Fibroblast of skin of left biceps (primary cell): ENCODE measurements at regions not wholly inside any gene's neighbourhood (a gene's known extent, or its start where the extent isn't known, plus 50 kb on each side); places are given as distances from the start of the nearest gene placed in this dataset.
"Not testable (repeated sequence)": the region's sequence is repeated elsewhere in the genome, so short reads cannot be mapped to it uniquely, and the experiment has no call there.

Source experiments
- DNase-seq, 2 experiments: peaks; one replicate each; pipeline ENCODE4 v3.0.0-alpha.2; 2013; ENCODE audit warnings: low read depth in 2 of 2

DNA sequence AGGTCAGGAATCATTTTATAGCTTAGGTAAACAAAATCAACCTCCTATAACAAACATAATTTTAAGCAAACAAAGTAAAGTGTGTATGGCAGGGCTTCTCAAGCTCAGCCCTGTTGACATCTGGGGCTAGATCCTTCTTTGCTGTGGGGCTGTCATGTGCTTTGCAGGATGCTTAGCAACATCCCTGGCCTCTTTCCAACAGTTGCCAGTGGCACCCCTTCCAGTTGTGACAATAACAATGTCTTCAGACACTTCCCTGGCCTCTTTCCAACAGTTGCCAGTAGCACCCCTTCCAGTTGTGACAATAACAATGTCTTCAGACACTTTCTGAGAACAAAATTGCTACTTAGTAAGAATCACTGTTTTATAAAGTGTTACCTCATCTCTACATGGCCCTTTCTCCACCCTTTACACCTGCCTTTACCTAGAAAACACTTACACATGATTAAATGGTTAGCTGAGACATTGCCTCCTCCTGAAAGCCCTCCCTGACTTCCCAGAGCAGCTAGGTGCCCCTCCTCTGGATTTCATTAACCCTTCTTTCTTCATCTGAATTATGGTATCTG lies 194.0 kb upstream of the LMCD1 start:
- no peak for DNase-seq

DNA sequence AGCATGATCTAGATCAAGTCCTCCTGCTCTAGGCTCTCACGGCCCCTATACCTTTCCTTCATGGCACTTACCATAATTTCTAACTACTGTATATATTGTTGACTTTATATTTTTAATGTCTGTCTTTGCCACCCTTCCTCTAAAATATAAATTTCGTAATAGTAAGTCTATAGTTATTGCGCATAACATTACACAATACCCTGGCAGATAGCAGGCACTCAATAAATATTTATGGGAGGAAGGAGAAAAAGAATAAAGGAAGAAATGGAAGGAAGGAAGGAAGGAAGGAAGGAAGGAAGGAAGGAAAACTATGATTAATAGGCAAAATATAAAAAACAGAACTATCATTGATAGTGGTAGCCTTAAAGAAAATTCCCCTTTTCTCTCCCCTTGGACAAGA lies 190.3 kb upstream of the LMCD1 start:
- DNase-seq: no peak

DNA sequence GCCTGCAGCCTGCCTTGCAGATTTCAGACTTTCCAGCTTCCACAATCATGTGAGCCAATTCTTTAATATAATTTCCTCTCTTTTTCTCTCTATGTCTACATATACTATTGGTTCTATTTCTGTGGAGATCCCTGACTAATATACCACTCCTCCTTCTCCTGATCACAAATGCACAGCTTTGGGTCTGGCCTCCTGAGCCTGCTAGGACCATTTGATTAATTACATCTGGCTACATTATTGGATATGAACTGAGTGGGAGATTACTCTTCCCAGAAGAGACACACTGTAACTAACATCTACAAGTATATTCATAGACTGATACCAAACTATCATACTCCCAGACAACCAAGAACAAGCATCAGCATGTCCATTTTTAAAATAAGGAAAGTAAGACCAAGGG lies 188.9 kb upstream of the LMCD1 start:
- DNase-seq: no peak

DNA sequence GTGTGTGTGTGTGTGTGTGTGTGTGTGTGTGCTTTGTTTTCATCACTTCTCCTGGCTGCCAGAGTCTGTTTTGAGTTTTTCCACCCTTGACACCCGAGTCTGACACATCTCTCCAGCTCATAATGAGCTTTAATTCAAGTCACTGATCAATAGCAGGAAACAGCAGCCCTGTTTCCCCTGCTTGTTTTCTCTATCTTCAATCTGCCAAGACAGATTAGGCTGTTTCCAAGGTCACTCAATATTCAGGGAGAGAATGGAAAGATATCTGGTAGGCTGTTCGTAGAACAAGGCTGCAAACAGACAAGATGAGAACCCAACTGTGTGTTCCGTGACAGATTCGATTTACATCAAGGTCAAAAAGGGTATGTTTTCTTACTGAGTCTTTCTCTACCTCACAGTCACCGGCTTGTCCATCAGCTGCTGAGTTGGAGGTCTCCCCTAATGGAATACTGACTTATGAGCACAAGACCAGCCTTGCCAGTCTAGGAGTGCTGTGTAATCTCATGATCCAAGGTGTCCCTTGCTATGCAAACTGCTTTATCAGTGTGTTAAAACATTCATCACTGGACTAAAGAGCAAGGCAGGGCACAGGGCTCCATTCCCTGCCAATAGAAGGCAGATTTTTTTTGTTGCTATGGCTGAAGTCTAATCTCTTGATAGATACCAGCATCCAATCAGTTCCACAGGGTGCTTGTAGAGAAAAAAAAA lies 187.9 kb upstream of the LMCD1 start:
- no peak for DNase-seq

DNA sequence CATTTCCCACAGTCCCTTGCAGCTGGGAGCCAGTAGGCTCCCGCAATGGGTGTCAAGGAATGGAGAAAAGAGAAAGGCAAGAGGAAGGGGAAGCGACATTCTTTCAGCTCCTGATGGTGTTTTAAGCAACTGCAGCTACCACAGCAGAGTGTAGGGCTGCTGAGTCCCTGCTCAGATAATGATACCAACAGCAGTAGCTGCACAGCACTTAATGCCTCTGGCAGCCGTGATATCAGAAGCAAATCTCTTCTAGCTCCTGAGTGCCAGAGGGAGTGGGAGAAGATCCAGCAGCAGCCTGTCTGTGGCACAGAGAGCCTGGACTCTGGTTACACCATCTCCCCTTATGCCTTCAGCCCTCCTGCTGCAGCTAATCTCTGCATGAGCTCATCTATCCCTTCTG lies 186.1 kb upstream of the LMCD1 start:
- not testable (repeated sequence) for DNase-seq

DNA sequence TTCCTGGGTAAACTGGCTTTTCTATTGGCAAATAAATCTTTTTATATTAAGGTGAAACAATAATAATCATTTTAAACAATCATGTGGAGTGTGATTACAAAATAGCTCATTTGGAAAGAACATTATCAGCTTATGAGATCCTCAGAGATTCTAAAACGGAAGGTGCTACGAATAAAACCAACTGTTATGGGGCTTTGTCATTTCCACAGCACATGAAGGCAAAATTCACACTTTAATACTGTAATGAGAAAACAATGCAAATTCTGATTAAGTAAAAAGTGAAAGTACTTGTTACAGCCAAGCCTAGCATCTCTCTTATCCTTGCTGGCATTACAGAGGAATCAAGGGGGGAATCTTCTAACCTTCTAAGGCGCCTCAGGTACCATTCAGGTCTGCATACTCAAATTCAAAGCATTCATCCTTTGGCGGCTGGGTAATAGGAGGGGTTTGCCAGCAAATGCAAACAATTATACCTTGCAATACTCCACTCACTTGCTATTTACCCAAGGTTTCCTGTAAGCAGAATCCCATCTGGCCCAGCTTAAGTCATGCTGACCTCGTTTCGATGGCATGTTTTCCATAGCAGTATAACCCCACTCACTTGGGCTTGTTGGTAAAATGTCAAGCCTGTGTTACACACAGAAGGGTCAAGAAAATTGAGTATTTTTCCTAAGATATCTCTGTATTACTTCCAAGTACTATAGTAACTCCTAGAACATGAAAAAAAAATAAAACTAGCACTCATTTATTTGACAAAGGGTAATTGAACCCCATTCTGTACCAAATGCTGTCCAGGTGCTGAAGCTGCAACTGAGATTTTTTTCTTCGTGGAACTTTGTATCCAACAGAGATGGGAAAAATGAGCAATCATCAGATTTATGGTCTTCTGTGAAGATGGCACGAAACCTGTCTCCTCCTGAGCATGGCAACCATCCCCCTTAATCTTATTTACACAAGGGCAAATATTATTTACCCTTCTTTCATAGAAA lies 183.7 kb upstream of the LMCD1 start:
- DNase-seq: no peak

DNA sequence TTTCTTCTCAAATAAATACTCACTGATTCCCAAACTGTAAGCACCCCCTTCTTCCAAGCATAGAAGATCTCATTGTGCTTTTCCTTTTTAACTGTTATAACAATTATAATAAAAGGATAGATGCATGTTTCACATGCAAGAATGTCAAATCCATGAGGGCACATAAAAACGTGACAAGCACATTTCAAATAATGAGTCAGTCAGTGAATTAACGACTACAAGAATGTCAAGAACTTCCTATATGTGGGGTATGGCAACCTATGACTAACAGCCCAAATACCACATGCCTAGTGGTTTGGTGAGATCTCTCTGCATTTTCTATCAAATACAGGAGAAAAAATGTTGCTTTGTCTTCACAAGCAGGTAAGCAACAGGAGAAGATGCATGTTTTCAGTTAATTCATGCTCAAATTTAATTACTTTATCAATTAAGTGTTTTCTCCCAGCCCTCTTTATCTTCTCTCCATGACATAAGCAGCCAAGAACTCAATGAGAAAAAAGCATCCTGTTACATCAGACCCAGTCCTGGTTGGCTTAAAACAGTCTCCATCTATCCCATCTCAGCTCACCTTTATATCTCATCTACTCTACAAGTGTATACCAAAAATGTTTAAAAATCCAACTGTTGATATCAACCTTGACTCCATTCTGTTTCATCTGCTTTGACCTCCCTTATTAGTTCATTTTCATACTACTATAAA lies 181.5 kb upstream of the LMCD1 start:
- DNase-seq: peak; percentile 68 to 75

DNA sequence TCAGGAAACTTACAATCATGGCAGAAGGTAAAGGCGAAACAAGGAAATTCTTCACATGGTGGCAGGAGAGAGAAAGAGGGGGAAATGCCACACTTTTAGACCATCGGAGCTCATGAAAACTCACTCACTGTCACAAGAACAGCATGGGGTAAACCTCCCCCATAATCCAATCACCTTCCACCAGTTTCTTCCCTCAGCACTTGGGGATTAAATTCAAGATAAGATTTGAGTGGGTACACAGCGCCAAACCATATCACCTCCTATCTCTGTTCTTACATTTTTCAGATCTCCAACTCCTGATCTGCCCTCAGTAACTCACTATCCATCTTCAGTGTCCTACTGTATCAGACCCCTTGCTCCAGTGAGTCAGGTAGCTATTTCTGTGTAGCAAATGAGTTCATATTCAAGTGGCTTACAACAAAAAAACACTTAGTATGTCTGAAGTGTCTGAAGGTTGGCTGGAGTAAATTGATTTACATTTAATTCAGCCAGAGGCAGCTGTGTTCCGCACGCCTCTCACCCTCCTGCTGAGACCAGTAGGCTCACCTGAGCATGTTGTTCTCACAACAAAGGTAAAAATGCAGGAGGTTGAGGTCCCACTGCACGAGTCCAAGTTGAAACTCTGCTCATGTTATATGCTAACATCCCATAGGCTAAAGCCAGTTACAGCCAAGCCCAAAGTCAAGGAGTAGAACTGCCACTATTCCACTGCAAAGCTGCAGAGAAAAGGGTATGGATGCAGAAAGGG lies 180.7 kb upstream of the LMCD1 start:
- no peak for DNase-seq

DNA sequence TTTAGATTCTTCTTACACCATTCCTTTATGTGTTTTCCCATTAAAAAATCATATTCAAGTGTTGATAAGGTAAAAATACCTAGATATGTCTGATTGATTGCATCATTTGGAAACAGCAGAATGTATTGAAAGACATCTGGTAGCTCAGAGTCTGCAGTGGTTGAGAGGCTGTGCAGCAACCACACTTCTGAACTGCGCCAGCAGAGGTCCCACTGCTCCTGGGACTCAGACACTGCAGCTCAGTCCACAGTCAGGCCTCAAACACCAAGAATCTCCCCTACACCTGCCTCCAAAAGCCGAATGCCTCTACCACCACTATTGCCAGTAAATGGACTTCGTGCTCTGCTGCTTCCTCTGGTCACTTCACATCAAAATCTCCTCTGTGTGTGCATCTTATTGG lies 176.9 kb upstream of the LMCD1 start:
- peak; percentile 44 to 50 for DNase-seq

DNA sequence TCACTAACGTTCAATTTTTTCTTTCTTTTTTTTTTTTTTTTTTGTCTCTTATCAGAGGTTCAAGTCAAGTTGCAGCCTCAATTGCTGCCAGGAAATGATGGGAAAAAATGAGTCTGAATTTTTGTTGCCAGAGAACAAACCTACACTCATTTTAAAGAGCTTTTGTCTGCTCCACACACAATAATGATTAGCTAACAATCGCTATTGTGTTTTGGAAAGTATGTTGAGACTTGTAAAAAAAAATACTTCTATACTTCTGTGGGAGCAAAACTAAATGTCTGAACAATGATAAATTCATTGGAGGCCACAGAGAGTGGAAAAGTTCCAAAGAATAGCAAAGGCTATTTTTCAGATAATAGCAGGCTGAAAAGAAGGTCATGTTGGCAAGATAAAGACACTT lies 176.3 kb upstream of the LMCD1 start:
- no peak for DNase-seq

DNA sequence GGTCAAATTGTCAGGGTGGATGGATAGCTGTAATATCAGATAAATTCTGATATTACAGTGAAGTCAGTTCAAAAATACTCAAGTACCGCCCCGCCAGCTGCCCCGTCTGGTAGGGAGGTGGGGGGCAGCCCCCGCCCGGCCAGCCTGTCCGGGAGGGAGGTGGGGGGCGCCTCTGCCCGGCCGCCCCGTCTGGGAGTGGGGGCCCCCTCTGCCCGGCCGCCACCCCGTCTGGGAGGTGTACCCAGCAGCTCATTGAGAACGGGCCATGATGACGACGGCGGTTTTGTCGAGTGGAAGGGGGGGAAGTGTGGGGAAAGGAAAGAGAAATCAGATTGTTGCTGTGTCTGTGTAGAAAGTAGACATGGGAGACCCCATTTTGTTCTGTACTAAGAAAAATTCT lies 175.8 kb upstream of the LMCD1 start:
- not testable (repeated sequence) for DNase-seq

DNA sequence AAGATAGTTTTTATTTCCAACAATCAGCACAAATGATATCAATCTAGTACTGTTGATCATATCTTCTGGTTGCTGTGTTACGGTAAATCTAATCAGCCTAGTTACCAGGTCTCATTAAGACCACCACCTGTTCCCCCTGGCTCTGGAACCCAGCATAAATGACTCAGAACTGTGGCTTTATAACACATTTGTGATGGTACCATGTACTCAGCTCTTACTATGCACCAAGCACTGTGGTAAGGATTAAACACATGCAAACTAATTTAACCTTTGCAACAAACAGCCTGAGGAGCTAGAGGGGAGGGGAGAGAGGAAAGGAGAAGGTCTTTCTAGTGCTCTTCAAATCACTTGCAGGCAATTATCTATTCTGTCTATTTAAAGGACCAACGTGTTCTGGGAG lies 173.9 kb upstream of the LMCD1 start:
- DNase-seq: no peak

DNA sequence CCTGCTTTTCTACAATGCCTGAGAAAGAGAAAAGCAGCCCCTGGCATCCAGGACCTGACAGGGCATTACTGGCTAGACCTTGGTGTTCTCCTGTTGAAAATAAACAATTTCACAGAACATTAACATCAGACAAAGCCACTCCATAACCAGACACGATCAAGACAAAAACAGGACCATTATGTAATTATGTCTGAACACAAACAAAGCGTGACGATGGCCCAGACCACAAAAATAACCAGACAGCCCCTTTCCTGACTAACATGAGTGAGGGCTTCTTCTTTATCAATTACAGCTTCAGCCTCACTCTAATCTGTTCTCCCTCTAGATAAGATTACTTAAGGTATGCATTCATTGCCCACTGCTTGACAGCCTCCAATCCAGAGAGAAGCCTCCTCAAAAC lies 172.7 kb upstream of the LMCD1 start:
- DNase-seq: no peak

DNA sequence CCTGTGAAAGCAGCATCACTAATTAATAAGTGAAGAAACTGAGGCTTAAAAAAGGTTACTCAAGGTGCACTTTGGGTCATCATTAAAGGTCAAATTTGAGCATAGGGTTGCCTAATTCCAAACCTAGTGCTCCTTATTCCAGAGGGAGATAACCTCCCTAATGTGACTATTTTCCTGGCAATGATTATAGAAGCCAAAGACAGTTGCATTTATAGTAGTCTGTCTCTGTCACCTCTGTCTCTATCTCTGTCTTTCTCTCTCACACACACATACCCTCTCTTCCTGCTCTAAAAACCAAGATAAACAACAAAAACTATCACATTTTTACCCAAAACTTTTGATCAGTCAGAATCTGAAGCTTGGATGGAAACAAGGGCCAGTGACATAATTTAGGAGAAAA lies 172.0 kb upstream of the LMCD1 start:
- no peak for DNase-seq

DNA sequence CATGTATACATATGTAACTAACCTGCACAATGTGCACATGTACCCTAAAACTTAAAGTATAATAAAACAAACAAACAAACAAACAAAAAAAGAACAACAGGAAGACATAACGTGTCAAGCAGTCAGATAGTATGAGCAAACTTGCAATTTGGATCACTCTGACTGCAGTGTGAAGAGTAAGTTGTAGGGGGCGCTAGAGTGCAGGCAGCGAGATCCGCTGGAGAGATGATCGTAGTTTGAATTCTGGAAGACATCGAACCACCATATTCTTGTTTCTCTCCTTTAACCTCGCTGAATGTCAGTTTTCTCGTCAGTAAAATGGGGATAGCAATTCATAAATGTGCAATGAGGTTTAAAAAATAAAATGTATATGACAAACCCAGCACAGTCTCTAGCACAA lies 165.2 kb upstream of the LMCD1 start:
- no peak for DNase-seq

DNA sequence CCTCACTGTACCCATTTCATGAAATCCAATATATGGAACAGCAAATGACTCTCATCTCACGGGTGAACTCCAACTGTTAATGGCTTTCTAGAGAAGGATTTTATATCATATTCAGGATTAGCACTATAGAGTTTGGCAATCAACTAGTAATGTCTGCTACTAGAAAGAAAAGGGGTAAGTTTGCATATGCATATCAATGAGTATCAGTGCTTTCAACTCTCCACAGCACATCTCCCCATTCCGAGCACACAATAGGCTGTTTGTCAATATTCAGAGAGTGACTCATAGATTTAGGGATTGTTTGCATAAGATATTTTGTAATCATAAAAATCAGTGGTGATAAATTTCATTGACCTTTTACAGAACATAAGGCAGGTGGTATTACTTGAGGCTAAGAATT lies 163.2 kb upstream of the LMCD1 start:
- no peak for DNase-seq

DNA sequence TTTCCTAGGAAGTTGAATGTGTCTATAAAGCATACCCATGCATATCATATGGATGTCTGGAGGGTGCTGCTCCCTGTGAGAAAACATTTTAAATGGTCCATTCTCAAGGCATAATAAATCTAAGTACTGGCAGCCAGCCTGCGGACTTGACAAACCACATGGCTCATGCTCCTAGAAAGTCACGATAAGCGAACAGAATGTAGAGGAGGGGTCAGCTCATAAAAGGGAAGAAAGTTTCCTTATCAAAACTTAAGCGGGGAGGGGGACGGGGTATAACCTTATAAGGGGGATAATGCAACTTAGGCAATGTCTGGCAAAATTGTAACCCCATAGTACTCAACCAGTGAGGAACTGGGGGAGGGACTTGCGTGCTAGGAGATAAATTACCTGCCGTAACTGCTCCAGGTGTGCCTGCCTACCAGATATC lies 159.8 kb upstream of the LMCD1 start:
- DNase-seq: peak; percentile 66 to 72

DNA sequence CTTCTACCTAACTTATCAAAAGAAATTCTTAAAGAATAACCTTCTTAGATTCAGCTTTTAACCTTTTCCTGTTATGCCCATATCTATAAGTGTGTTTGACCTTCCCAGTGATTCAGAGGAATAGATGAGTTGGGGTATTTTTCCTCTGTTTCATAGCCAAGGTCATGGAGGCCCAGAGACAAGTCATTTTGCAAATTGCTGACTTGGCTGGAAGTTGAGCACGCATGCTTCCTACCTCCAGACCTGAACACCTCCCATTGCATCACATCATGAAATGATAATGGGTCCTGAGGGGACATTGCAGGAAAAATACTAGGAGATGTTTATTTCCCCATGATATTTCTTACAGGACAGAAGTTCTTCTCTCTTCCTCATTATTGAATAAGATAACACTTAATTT lies 158.6 kb upstream of the LMCD1 start:
- DNase-seq: no peak

DNA sequence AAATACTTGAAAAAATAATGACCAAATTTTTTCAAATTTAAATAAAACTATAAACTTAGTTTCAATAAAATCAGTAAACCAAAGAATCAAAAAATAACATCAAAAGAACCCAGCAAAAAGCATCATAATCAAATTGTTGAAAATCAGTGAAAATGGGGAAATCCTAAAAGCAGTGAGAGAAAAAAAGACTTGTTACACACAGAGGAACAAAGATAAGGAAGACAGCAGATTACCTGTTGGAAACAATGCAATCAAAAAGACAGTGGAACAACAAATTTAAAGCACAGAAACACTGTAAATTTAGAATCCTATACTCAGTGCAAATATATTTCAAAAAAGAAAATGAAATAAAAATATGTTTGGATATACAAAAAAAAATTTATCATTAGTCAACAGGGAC lies 156.2 kb upstream of the LMCD1 start:
- no peak for DNase-seq

DNA sequence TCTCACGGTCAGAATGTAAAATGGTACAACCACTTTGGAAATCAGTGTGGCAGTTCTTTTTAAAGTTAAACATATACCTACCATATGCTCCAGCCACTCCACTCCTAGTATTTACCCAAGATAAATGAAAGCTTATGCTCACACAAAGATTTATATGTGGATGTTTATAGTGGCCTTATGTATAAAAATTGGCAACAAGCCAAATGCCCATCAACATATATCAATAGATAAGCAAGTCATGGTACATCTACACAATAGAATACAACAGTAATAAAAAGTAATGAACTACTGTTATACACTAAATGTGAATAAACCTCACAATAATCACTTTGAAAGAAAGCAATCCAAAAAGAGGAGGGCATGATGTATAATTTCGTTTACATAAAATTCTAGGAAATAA lies 153.5 kb upstream of the LMCD1 start:
- DNase-seq: no peak

DNA sequence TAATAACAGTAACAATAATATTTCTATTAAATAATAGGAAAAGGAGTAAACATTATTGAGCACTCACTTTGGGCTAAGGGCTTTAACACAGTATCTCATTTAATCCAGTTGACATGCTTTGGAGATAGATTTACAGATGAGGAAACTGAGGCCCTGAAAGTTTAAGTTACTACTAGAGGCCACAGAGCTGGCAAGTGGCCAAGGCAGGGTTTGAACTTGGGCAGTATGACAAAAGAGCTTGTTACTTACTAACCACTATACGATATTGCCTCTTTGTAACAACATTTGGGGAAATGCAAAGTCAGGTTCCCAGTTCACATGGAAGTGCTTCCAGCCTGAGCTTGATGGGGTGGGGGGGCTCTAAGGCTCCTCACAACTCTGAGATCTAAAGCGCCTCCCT lies 149.1 kb upstream of the LMCD1 start:
- DNase-seq: no peak
